Neural progenitor cell (in vitro differentiated cells): ENCODE measurements at regions not wholly inside any gene's neighbourhood (a gene's known extent, or its start where the extent isn't known, plus 50 kb on each side); places are given as distances from the start of the nearest gene placed in this dataset.
"Not testable (repeated sequence)": the region's sequence is repeated elsewhere in the genome, so short reads cannot be mapped to it uniquely, and the experiment has no call there.

ENCODE experiments used
- DNase-seq: peaks from one replicate; pipeline ENCODE4 v3.0.0-alpha.2; 2016; ENCODE audit warnings: low spot score
- H2AFZ ChIP-seq: fragments of 200-600 bp; sonication (generic); replicated peaks from 2 replicates; pipeline ENCODE4 v1.6.1; 2016; ENCODE audit warnings: antibody characterized with exemption
- H3F3A ChIP-seq: fragments of 200-600 bp; sonication (generic); 2 replicates; pipeline ENCODE4 v1.6.1; 2016; ENCODE audit warnings: antibody characterized with exemption, low read depth
- H3K27ac ChIP-seq: fragments of 200-600 bp; sonication (generic); 2 replicates; pipeline ENCODE4 v1.5.1; 2016; ENCODE audit warnings: mild to moderate bottlenecking
- H3K27me3 ChIP-seq: fragments of 200-600 bp; sonication (generic); 2 replicates; pipeline ENCODE4 v1.6.1; 2016; ENCODE audit warnings: mild to moderate bottlenecking, moderate library complexity
- H3K36me3 ChIP-seq: fragments of 200-600 bp; sonication (generic); 2 replicates; pipeline ENCODE4 v1.5.1; 2016
- H3K4me1 ChIP-seq: fragments of 200-600 bp; sonication (generic); 2 replicates; pipeline ENCODE4 v1.6.1; 2016; ENCODE audit warnings: mixed run types
- H3K4me2 ChIP-seq: fragments of 200-600 bp; sonication (generic); 2 replicates; pipeline ENCODE4 v1.6.1; 2016
- H3K4me3 ChIP-seq: fragments of 200-600 bp; sonication (generic); 2 replicates; pipeline ENCODE4 v1.5.1; 2016
- H3K79me2 ChIP-seq: fragments of 200-600 bp; sonication (generic); 2 replicates; pipeline ENCODE4 v1.6.1; 2016; ENCODE audit warnings: low read depth
- H3K9ac ChIP-seq: fragments of 200-600 bp; sonication (generic); 2 replicates; pipeline ENCODE4 v1.6.1; 2016
- H3K9me3 ChIP-seq: fragments of 200-600 bp; sonication (generic); 2 replicates; pipeline ENCODE4 v1.5.1; 2016; ENCODE audit warnings: low read depth
- H4K20me1 ChIP-seq: fragments of 200-600 bp; sonication (generic); 2 replicates; pipeline ENCODE4 v1.6.1; 2016; ENCODE audit warnings: low read depth
- H3K27ac Mint-ChIP-seq: 3 replicates; pipeline ENCODE4 v1.8.0; 2021; ENCODE audit warnings: mixed read lengths
- H3K27me3 Mint-ChIP-seq: 2 replicates; pipeline ENCODE4 v1.8.0; 2022; ENCODE audit warnings: low read depth, mild to moderate bottlenecking, inconsistent platforms, moderate library complexity, mixed read lengths; ENCODE audit not compliant: insufficient read depth
- H3K36me3 Mint-ChIP-seq: 3 replicates; pipeline ENCODE4 v1.8.0; 2021; ENCODE audit warnings: mixed read lengths
- H3K4me1 Mint-ChIP-seq: 3 replicates; pipeline ENCODE4 v1.8.0; 2021; ENCODE audit warnings: mixed read lengths
- H3K4me3 Mint-ChIP-seq: 3 replicates; pipeline ENCODE4 v1.8.0; 2021; ENCODE audit warnings: mild to moderate bottlenecking, moderate library complexity, mixed read lengths
- H3K9me3 Mint-ChIP-seq: 3 replicates; pipeline ENCODE4 v1.8.0; 2020; ENCODE audit warnings: mixed read lengths
- EZH2 ChIP-seq: fragments of 200-600 bp; sonication (generic); IDR thresholded peaks from 2 replicates; pipeline ENCODE4 v1.6.1; 2017; ENCODE audit warnings: antibody characterized with exemption, mild to moderate bottlenecking, moderate library complexity
- EZH2phosphoT487 ChIP-seq: fragments of 200-600 bp; sonication (generic); IDR thresholded peaks from 2 replicates; pipeline ENCODE4 v1.6.1; 2017; ENCODE audit warnings: antibody characterized with exemption
- TF ChIP-seq, protein P1 (sequence below): fragments of 200-600 bp; sonication (generic); IDR thresholded peaks from 2 replicates; pipeline ENCODE4 v1.5.1; 2017; ENCODE audit warnings: antibody characterized with exemption, mild to moderate bottlenecking

DNA sequence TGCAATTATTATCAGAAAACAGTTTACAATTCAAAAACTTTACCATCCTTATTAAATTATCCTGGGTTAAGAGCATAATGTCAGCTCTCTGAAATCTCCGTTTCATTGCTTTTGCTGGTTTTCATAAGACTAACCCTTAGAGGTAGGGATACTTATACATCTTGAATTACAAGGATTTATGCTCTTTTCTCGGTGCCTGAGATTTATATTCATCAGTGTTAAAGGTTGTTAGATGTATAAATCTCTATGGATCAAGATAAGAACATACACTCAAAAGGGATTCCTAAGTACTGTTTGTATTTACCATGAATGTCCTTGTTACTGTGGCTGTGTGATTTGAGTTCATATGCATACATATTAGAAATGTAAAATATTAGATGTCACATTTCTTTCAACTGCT lies 684.7 kb downstream of the EFNA5 start:
- no peaks in the 10 kb centered on the region for H3K4me1 Mint-ChIP-seq
- no peak overlapping the region for H3K27ac Mint-ChIP-seq
- H3K9me3 Mint-ChIP-seq = no peaks in the 10 kb centered on the region
- no peak overlapping the region for H3K4me3 Mint-ChIP-seq
- H3K36me3 Mint-ChIP-seq = no peaks in the 10 kb centered on the region
- Histone ChIP-seq H3K4me2 (no peak overlapping the region), H3K9ac (no peak overlapping the region), H3F3A (no peaks in the 10 kb centered on the region), H3K36me3 (no peaks in the 10 kb centered on the region), H2AFZ (no peak overlapping the region), H3K4me1 (peaks cover 14% of the 10 kb centered on the region), H3K9me3 (no peaks in the 10 kb centered on the region), H3K27ac (no peak overlapping the region), H3K4me3 (no peak overlapping the region), H4K20me1 (no peaks in the 10 kb centered on the region), H3K27me3 (peaks cover 1% of the 10 kb centered on the region), H3K79me2 (no peaks in the 10 kb centered on the region)
- TF ChIP-seq EZH2phosphoT487 (no peak), EZH2 (no peak)
- TF ChIP-seq, protein P1, sequence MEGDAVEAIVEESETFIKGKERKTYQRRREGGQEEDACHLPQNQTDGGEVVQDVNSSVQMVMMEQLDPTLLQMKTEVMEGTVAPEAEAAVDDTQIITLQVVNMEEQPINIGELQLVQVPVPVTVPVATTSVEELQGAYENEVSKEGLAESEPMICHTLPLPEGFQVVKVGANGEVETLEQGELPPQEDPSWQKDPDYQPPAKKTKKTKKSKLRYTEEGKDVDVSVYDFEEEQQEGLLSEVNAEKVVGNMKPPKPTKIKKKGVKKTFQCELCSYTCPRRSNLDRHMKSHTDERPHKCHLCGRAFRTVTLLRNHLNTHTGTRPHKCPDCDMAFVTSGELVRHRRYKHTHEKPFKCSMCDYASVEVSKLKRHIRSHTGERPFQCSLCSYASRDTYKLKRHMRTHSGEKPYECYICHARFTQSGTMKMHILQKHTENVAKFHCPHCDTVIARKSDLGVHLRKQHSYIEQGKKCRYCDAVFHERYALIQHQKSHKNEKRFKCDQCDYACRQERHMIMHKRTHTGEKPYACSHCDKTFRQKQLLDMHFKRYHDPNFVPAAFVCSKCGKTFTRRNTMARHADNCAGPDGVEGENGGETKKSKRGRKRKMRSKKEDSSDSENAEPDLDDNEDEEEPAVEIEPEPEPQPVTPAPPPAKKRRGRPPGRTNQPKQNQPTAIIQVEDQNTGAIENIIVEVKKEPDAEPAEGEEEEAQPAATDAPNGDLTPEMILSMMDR = no peak
- no peak for DNase-seq
- H3K27me3 Mint-ChIP-seq = no peaks in the 10 kb centered on the region

DNA sequence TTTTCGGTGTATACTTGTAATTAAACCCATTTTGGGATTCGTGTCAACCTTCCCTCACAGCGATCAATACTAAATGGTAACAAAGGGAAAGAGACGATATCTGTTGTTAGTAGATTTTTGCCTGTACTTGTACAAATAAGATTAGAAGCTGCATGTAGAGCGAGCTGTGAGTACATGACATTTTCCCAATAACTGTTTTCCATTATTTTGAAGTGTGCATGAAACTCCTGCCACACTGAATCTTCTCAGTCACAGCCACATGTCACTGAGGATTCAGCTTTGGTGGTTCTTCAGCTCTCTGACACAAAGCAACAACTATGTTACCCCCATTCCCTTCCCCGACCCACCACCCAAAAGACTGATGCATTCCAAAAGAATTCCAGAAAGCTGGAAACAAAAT lies 685.6 kb downstream of the EFNA5 start:
- Histone ChIP-seq H2AFZ (peak overlapping the region; percentile 30), H3K27me3 (peaks cover 9% of the 10 kb centered on the region), H3K79me2 (no peaks in the 10 kb centered on the region), H3K9me3 (no peaks in the 10 kb centered on the region), H4K20me1 (no peaks in the 10 kb centered on the region), H3K4me1 (peaks cover 14% of the 10 kb centered on the region), H3K4me2 (no peak overlapping the region), H3F3A (no peaks in the 10 kb centered on the region), H3K4me3 (no peak overlapping the region), H3K9ac (no peak overlapping the region), H3K27ac (no peak overlapping the region), H3K36me3 (no peaks in the 10 kb centered on the region)
- Mint-ChIP-seq H3K27ac (no peak overlapping the region), H3K4me1 (no peaks in the 10 kb centered on the region), H3K36me3 (no peaks in the 10 kb centered on the region), H3K4me3 (no peak overlapping the region), H3K27me3 (no peaks in the 10 kb centered on the region), H3K9me3 (no peaks in the 10 kb centered on the region)
- no peak for DNase-seq
- TF ChIP-seq, protein P1 = no peak
- TF ChIP-seq EZH2 (no peak), EZH2phosphoT487 (no peak)

DNA sequence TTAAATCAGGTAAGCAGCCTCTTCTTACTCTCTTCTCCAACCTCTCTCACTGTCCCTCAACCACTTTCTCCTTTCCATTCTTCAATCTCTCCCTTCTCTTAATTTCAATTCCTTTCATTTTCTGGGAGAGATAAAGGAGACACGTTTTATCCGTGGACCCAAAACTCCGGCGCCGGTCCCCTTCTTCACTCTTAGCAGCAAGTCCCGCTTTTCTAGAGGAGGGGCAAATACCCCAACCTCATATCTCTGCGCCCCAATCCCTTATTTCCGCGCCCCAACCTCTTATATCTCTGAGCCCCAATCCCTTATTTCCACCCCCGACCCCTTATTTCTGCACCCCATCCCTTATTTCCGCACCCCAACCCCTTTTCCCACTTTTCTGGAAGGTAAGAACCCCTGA lies 691.6 kb downstream of the EFNA5 start:
- not testable (repeated sequence) for H3K27me3 Mint-ChIP-seq, H3K4me3 Mint-ChIP-seq, H3K36me3 ChIP-seq, H3K27ac ChIP-seq, DNase-seq, H3K9me3 Mint-ChIP-seq, H3K36me3 Mint-ChIP-seq, H3K4me1 ChIP-seq, H3K4me2 ChIP-seq, H3K79me2 ChIP-seq, H4K20me1 ChIP-seq, H3K9ac ChIP-seq, H3K27ac Mint-ChIP-seq, H3K9me3 ChIP-seq, H3K4me3 ChIP-seq, H2AFZ ChIP-seq, H3F3A ChIP-seq, H3K4me1 Mint-ChIP-seq
- peaks cover 31% of the 10 kb centered on the region for H3K27me3 ChIP-seq

DNA sequence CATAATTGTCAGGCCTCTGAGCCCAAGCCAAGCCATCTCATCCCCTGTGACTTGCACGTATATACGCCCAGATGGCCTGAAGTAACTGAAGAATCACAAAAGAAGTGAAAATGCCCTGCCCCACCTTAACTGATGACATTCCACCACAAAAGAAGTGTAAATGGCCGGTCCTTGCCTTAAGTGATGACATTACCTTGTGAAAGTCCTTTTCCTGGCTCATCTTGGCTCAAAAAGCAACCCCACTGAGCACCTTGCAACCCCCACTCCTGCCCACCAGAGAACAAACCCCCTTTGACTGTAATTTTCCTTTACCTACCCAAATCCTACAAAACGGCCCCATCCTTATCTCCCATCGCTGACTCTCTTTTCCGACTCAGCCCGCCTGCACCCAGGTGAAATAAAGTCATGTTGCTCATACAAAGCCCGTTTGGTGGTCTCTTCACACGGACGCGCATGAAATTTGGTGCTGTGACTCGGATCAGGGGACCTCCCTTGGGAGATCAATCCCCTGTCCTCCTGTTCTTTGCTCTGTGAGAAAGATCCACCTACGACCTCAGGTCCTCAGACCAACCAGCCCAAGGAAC lies 692.1 kb downstream of the EFNA5 start:
- H3K27ac Mint-ChIP-seq, H3K36me3 ChIP-seq, H3K4me3 Mint-ChIP-seq, H3K9ac ChIP-seq, H3K27ac ChIP-seq, H3F3A ChIP-seq, H3K9me3 Mint-ChIP-seq, H2AFZ ChIP-seq, H3K4me2 ChIP-seq, H3K4me1 ChIP-seq, H4K20me1 ChIP-seq, H3K27me3 Mint-ChIP-seq, H3K4me1 Mint-ChIP-seq, H3K4me3 ChIP-seq, H3K9me3 ChIP-seq, DNase-seq, H3K79me2 ChIP-seq, H3K36me3 Mint-ChIP-seq: not testable (repeated sequence)
- peaks cover 31% of the 10 kb centered on the region for H3K27me3 ChIP-seq
